ENCODE measurements at regions not wholly inside any gene's neighbourhood (a gene's known extent, or its start where the extent isn't known, plus 50 kb on each side); places are given as distances from the start of the nearest gene placed in this dataset.
"Not testable (repeated sequence)": the region's sequence is repeated elsewhere in the genome, so short reads cannot be mapped to it uniquely, and the experiment has no call there.

GRCh38 chr11:66789097-66789890 is 53.9 kb upstream of the RCE1 start:
- Mint-ChIP-seq H3K4me1 (ENCODE audit: unreplicated experiment) (no peaks in the 10 kb centered on the region), H3K9me3 (ENCODE audit: unreplicated experiment) (no peaks in the 10 kb centered on the region), H3K27ac (ENCODE audit: unreplicated experiment) (no peak overlapping the region), H3K36me3 (ENCODE audit: low read depth, unreplicated experiment) (no peaks in the 10 kb centered on the region), H3K4me3 (ENCODE audit: unreplicated experiment) (no peak overlapping the region), H3K27me3 (ENCODE audit: unreplicated experiment) (no peaks in the 10 kb centered on the region)
- DNase-seq (ENCODE audit: low spot score): no peak
- no peak for TF ChIP-seq CTCF (IDR thresholded peaks at IDR 0.05; ENCODE audit: unreplicated experiment)

DNA sequence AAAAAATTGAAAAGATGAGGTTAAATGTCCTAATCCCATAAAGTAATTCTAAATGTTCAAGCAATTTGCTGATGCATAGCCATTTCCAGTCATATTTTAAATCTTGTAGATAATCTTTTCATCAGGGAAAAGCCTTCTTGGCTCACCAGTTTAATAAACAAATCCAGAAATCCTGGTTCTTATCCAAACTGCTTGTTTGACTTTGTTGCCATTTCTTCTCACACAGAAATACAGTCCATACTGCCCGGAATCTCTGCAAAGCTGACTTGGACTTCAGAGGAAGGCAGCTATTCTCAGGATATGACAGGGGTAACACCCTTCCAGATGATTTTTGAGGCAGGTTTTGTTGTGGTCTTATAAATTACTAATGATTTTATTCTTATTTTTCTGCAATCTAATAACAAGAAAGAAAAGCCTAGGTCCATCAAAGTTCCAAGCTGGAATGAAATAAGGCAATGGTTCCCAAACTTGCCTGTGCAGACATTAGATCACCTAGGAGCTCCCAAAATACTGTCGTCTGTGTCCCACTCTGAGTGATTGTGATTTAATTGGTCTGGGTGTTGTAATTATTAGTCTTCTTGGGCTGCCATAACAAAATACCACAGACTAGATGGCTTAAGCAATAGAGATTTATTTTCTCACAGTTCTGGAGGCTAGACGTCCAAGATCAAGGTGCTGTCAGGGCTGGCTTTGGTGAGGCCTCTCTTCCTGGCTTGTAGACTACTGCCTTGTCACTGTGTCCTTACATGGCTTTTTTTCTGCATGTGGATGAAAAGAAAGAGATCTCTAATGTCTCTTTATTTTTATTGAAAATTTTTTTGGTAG is 55.1 kb upstream of the RCE1 start:
- no peak for DNase-seq (ENCODE audit: low spot score)
- H3K4me3 Mint-ChIP-seq (ENCODE audit: unreplicated experiment): peak overlapping the region; percentile 51
- no peaks in the 10 kb centered on the region for H3K36me3 Mint-ChIP-seq (ENCODE audit: low read depth, unreplicated experiment)
- H3K27ac Mint-ChIP-seq (ENCODE audit: unreplicated experiment): no peak overlapping the region
- no peaks in the 10 kb centered on the region for H3K4me1 Mint-ChIP-seq (ENCODE audit: unreplicated experiment)
- H3K27me3 Mint-ChIP-seq (ENCODE audit: unreplicated experiment): peaks cover 2% of the 10 kb centered on the region
- no peaks in the 10 kb centered on the region for H3K9me3 Mint-ChIP-seq (ENCODE audit: unreplicated experiment)
- TF ChIP-seq CTCF (IDR thresholded peaks at IDR 0.05; ENCODE audit: unreplicated experiment): no peak

DNA sequence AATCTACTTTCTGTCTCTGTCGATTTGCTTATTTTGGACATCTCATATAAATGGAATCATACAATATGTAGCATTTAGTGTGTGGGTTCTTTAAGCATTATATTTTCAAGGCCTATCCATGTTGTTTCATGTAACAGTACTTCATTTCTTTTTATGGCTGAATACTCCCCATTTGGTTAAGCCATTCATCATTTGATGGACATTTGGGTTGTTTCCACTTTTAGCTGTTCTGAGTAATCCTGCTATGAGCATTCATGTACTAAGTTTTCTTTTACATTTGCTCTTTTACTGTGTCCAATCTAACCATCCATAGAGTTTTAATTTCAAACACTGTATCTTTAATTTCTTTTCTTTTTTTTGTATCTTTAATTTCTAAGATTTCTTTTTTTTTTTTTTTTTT is 55.6 kb upstream of the SPTBN2 start:
- no peak overlapping the region for H3K4me3 Mint-ChIP-seq (ENCODE audit: unreplicated experiment)
- H3K27ac Mint-ChIP-seq (ENCODE audit: unreplicated experiment): no peak overlapping the region
- H3K36me3 Mint-ChIP-seq (ENCODE audit: low read depth, unreplicated experiment): no peaks in the 10 kb centered on the region
- H3K9me3 Mint-ChIP-seq (ENCODE audit: unreplicated experiment): no peaks in the 10 kb centered on the region
- H3K27me3 Mint-ChIP-seq (ENCODE audit: unreplicated experiment): peaks cover 2% of the 10 kb centered on the region
- H3K4me1 Mint-ChIP-seq (ENCODE audit: unreplicated experiment): no peaks in the 10 kb centered on the region
- no peak for TF ChIP-seq CTCF (IDR thresholded peaks at IDR 0.05; ENCODE audit: unreplicated experiment)
- DNase-seq (ENCODE audit: low spot score): no peak

DNA sequence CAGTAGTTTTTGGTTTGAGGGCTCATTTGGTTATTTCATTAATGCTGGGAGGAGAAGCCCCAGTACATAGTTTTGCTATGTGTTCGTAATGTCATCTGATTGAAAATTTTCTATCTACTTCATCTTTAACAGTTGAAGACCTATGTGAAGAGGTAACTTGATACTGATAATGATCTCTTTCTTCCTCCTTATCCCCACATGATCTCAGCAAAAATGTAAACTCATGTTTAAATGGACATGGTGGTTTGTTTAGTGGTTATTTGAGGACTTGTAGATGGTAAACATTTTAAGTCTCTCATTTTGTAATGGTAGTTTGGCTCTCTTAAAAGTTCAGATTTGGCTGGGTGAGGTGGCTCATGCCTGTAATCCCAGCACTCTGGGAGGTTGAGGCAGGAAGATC is 53.7 kb upstream of the SPTBN2 start:
- H3K4me1 Mint-ChIP-seq (ENCODE audit: unreplicated experiment): no peaks in the 10 kb centered on the region
- no peak overlapping the region for H3K4me3 Mint-ChIP-seq (ENCODE audit: unreplicated experiment)
- no peak for DNase-seq (ENCODE audit: low spot score)
- H3K27ac Mint-ChIP-seq (ENCODE audit: unreplicated experiment): no peak overlapping the region
- no peak for TF ChIP-seq CTCF (IDR thresholded peaks at IDR 0.05; ENCODE audit: unreplicated experiment)
- H3K9me3 Mint-ChIP-seq (ENCODE audit: unreplicated experiment): no peaks in the 10 kb centered on the region
- peaks cover 2% of the 10 kb centered on the region for H3K27me3 Mint-ChIP-seq (ENCODE audit: unreplicated experiment)
- H3K36me3 Mint-ChIP-seq (ENCODE audit: low read depth, unreplicated experiment): no peaks in the 10 kb centered on the region

DNA sequence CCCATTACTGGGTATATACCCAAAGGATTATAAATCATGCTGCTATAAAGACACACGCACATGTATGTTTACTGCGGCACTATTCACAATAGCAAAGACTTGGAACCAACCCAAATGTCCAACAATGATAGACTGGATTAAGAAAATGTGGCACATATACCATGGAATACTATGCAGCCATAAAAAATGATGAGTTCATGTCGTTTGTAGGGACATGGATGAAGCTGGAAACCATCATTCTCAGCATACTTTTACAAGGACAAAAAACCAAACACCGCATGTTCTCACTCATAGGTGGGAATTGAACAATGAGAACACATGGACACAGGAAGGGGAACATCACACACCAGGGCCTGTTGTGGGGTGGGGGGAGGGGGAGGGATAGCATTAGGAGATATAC is 50.6 kb upstream of the SPTBN2 start:
- not testable (repeated sequence) for H3K27me3 Mint-ChIP-seq (ENCODE audit: unreplicated experiment); H3K4me1 Mint-ChIP-seq (ENCODE audit: unreplicated experiment); H3K4me3 Mint-ChIP-seq (ENCODE audit: unreplicated experiment); DNase-seq (ENCODE audit: low spot score); H3K27ac Mint-ChIP-seq (ENCODE audit: unreplicated experiment); H3K36me3 Mint-ChIP-seq (ENCODE audit: low read depth, unreplicated experiment); H3K9me3 Mint-ChIP-seq (ENCODE audit: unreplicated experiment)

All from endothelial cell (in vitro differentiated cells).